CD4-positive, alpha-beta T cell (primary cell): ENCODE measurements at regions not wholly inside any gene's neighbourhood (a gene's known extent, or its start where the extent isn't known, plus 50 kb on each side); places are given as distances from the start of the nearest gene placed in this dataset.

Source experiments
- ATAC-seq: fragments of 200-7000 bp; cut with Tn5 transposase; one replicate; pipeline ENCODE4 v1.10.0; 2022; ENCODE audit warnings: mild to moderate bottlenecking; ENCODE audit not compliant: poor library complexity
- CTCF ChIA-PET: fragments of 350-600 bp; sonication (Branson Sonifier 250); formaldehyde crosslinking; loops from one replicate; lab custom pipeline; 2021; ENCODE audit warnings: antibody characterized with exemption, inconsistent platforms; lab: Charles Lee
- POLR2A ChIA-PET: fragments of 350-600 bp; sonication (Branson Sonifier 250); formaldehyde crosslinking; loops from one replicate; lab custom pipeline; 2021; ENCODE audit warnings: antibody characterized with exemption, inconsistent platforms; lab: Charles Lee
- DNase-seq, 14 experiments: peaks; one replicate each; pipeline ENCODE4 v3.0.0-alpha.2; 2013 to 2020; ENCODE audit warnings: mixed read lengths in 2 of 14
- H3K27ac ChIP-seq, 2 donors: one replicate each; pipeline versions ENCODE4 v1.5.1 to v1.7.0; 2013; ENCODE audit warnings: low read length in 2 of 2, low read depth in 1 of 2, mild to moderate bottlenecking in 1 of 2
- H3K27me3 ChIP-seq, 2 experiments: 1 replicate in 1 of 2; 2 replicates in 1 of 2; pipeline versions ENCODE4 v1.6.1 to v1.7.0; 2013; ENCODE audit warnings: low read length in 2 of 2, control low read depth in 1 of 2, mild to moderate bottlenecking in 1 of 2, moderate library complexity in 1 of 2; ENCODE audit not compliant: insufficient read depth in 2 of 2, control insufficient read depth in 1 of 2
- H3K36me3 ChIP-seq: one replicate; pipeline ENCODE4 v1.6.1; 2013; ENCODE audit warnings: low read length, control low read depth; ENCODE audit not compliant: insufficient read depth
- H3K4me1 ChIP-seq: one replicate; pipeline ENCODE4 v1.6.1; 2013; ENCODE audit warnings: low read length, control low read depth; ENCODE audit not compliant: insufficient read depth
- H3K4me3 ChIP-seq: one replicate; pipeline ENCODE4 v1.5.1; 2013; ENCODE audit warnings: mild to moderate bottlenecking, low read length, moderate library complexity
- H3K9me3 ChIP-seq, 2 experiments: 1 replicate in 1 of 2; 2 replicates in 1 of 2; pipeline versions ENCODE4 v1.6.1 to v1.7.0; 2013; ENCODE audit warnings: low read length in 2 of 2, mild to moderate bottlenecking in 2 of 2, control low read depth in 1 of 2, moderate library complexity in 1 of 2; ENCODE audit not compliant: control insufficient read depth in 1 of 2, insufficient read depth in 1 of 2
- H3K27ac Mint-ChIP-seq: one replicate; pipeline ENCODE4 v1.8.0; 2020; ENCODE audit warnings: mixed read lengths
- H3K27me3 Mint-ChIP-seq: one replicate; pipeline ENCODE4 v1.8.0; 2021; ENCODE audit warnings: mixed read lengths
- H3K36me3 Mint-ChIP-seq: one replicate; pipeline ENCODE4 v1.8.0; 2021; ENCODE audit warnings: low read depth, mixed read lengths
- H3K4me1 Mint-ChIP-seq: one replicate; pipeline ENCODE4 v1.8.0; 2021; ENCODE audit warnings: low read depth, mixed read lengths
- H3K4me3 Mint-ChIP-seq: one replicate; pipeline ENCODE4 v1.8.0; 2020; ENCODE audit warnings: mild to moderate bottlenecking, mixed read lengths
- H3K9me3 Mint-ChIP-seq: one replicate; pipeline ENCODE4 v1.8.0; 2020; ENCODE audit warnings: mixed read lengths
- intact Hi-C, 2 experiments: fragments of 100-400 bp; cut with DNase I in 1 of 2; cut with micrococcal nuclease in 1 of 2; formaldehyde crosslinking; loops; one replicate each; pipeline versions ENCODE4 v1.15.1 to v1.9.0; 2023 to 2025; cut with DNase I, micrococcal nuclease
- TF ChIP-seq, protein P1 (sequence below): fragments of 200-600 bp; IDR thresholded peaks from one replicate; pipeline ENCODE4 v1.8.0; 2022; ENCODE audit warnings: antibody characterized with exemption, mild to moderate bottlenecking

DNA sequence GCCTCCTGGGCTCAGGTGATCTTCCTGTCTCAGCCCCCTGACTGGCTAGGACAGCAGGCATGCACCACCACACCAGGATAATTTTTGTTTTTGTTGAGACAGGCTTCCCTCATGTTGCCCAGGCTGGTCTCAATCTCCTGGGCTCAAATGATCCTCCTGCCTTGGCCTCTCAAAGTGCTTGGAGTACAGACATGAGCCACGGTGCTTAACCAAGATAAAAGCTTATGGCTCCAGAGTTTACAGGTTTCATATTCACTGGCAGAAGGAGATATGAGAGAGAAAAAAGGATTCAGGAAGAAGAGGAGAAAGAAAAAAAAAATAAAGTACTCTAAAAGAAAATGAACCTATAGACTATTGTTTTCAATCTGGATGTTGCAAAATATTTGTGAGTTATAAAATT, 748.8 kb upstream of the NCAM2 start:
- CTCF ChIA-PET = no interaction called here
- TF ChIP-seq, protein P1, sequence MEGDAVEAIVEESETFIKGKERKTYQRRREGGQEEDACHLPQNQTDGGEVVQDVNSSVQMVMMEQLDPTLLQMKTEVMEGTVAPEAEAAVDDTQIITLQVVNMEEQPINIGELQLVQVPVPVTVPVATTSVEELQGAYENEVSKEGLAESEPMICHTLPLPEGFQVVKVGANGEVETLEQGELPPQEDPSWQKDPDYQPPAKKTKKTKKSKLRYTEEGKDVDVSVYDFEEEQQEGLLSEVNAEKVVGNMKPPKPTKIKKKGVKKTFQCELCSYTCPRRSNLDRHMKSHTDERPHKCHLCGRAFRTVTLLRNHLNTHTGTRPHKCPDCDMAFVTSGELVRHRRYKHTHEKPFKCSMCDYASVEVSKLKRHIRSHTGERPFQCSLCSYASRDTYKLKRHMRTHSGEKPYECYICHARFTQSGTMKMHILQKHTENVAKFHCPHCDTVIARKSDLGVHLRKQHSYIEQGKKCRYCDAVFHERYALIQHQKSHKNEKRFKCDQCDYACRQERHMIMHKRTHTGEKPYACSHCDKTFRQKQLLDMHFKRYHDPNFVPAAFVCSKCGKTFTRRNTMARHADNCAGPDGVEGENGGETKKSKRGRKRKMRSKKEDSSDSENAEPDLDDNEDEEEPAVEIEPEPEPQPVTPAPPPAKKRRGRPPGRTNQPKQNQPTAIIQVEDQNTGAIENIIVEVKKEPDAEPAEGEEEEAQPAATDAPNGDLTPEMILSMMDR = no peak
- Mint-ChIP-seq H3K4me1 (no peaks in the 10 kb centered on the region), H3K27me3 (no peaks in the 10 kb centered on the region), H3K27ac (no peak overlapping the region), H3K36me3 (no peaks in the 10 kb centered on the region), H3K4me3 (no peak overlapping the region), H3K9me3 (no peaks in the 10 kb centered on the region)
- no peaks in the 10 kb centered on the region for H3K4me1 ChIP-seq
- POLR2A ChIA-PET = no interaction called here
- intact Hi-C loops = loop anchor here in 1 of 2 experiments (1.0 kb wide), 1 partner anchor 16 kb away; no protein-coding TSS in a partner anchor
- H3K36me3 ChIP-seq = no peaks in the 10 kb centered on the region
- DNase-seq = no peak
- H3K27me3 ChIP-seq = no peaks in the 10 kb centered on the region
- H3K27ac ChIP-seq = no peak overlapping the region
- peaks cover 0 to 4% of the 10 kb centered on the region in 2 experiments for H3K9me3 ChIP-seq
- H3K4me3 ChIP-seq = no peak overlapping the region
- no peak for ATAC-seq

DNA sequence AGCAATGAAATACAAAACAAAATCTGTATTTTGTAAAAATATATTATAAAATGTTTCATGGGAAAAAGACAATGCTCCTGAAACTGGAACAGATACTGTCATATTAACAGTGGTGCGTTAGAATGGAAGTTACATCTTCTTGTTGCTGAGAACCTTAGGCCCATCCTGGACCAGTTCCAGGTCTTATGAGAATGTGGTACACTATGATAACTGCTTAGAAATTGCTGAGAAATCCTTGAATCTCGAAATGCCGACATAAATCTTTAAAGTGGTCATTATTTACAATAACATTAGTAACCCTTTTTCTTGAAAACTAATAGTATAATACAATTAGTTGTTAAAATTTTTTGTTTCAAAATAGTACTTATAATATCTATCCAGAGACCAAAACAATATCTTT, 747.9 kb upstream of the NCAM2 start:
- POLR2A ChIA-PET = no interaction called here
- CTCF ChIA-PET = no interaction called here

DNA sequence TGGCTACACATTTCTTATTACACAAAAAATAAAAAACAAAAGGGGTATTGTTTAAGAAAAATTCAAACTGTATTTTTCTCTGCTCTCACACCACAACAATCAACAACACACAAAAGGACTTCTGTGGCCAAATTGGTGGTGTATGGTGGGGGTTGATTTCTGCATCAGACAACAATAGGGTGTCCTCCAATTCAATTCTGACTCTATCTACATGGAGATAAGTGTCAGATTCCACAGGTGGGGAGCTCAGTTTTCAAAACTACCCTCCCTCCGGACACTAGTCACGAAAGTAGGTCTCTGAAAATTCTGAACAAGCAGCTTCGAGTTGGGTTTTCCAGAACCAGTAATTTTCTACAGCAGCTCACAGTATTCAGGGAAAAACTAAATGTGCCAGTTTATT, 744.9 kb upstream of the NCAM2 start:
- no peaks in the 10 kb centered on the region for H3K4me1 ChIP-seq
- no peak overlapping the region for H3K27ac Mint-ChIP-seq
- no peak overlapping the region for H3K27ac ChIP-seq
- ChIA-PET CTCF (no interaction called here), POLR2A (no interaction called here)
- no peak overlapping the region for H3K4me3 ChIP-seq
- intact Hi-C loops = no loop called here
- no peak for ATAC-seq
- H3K9me3 ChIP-seq = peaks cover 0 to 4% of the 10 kb centered on the region in 2 experiments
- H3K27me3 Mint-ChIP-seq = no peaks in the 10 kb centered on the region
- no peaks in the 10 kb centered on the region for H3K36me3 Mint-ChIP-seq
- no peak for DNase-seq
- TF ChIP-seq, protein P1 = no peak
- no peaks in the 10 kb centered on the region for H3K27me3 ChIP-seq
- no peaks in the 10 kb centered on the region for H3K4me1 Mint-ChIP-seq
- no peaks in the 10 kb centered on the region for H3K9me3 Mint-ChIP-seq
- no peak overlapping the region for H3K4me3 Mint-ChIP-seq
- H3K36me3 ChIP-seq = no peaks in the 10 kb centered on the region

More for the DNA sequence above, 747.9 kb upstream of the NCAM2 start:
- intact Hi-C loops = no loop called here
- Histone ChIP-seq H3K27ac (no peak overlapping the region), H3K36me3 (no peaks in the 10 kb centered on the region), H3K9me3 (peaks cover 0 to 4% of the 10 kb centered on the region in 2 experiments), H3K4me3 (no peak overlapping the region), H3K27me3 (no peaks in the 10 kb centered on the region), H3K4me1 (no peaks in the 10 kb centered on the region)
- ATAC-seq = no peak
- H3K4me1 Mint-ChIP-seq = no peaks in the 10 kb centered on the region
- no peak overlapping the region for H3K4me3 Mint-ChIP-seq
- no peaks in the 10 kb centered on the region for H3K9me3 Mint-ChIP-seq
- TF ChIP-seq, protein P1 = no peak
- H3K27me3 Mint-ChIP-seq = no peaks in the 10 kb centered on the region
- no peaks in the 10 kb centered on the region for H3K36me3 Mint-ChIP-seq
- no peak overlapping the region for H3K27ac Mint-ChIP-seq
- no peak for DNase-seq
